Mononuclear cell (primary cell): ENCODE measurements at regions not wholly inside any gene's neighbourhood (a gene's known extent, or its start where the extent isn't known, plus 50 kb on each side); places are given as distances from the start of the nearest gene placed in this dataset.
"Not testable (repeated sequence)": the region's sequence is repeated elsewhere in the genome, so short reads cannot be mapped to it uniquely, and the experiment has no call there.

Experiments used
- H3K27me3 ChIP-seq: 2 replicates; pipeline ENCODE4 v1.6.0; 2011; ENCODE audit warnings: low read length, control low read depth; ENCODE audit not compliant: insufficient read depth
- H3K4me1 ChIP-seq: 2 replicates; pipeline ENCODE4 v1.5.1; 2011; ENCODE audit warnings: mild to moderate bottlenecking, low read length, control low read depth; ENCODE audit not compliant: insufficient read depth
- H3K4me3 ChIP-seq: 2 replicates; pipeline ENCODE4 v1.5.1; 2011; ENCODE audit warnings: mild to moderate bottlenecking, low read length, moderate library complexity
- H3K9me3 ChIP-seq: 2 replicates; pipeline ENCODE4 v1.5.1; 2011; ENCODE audit warnings: low read depth, mild to moderate bottlenecking, control low read depth, low read length

DNA sequence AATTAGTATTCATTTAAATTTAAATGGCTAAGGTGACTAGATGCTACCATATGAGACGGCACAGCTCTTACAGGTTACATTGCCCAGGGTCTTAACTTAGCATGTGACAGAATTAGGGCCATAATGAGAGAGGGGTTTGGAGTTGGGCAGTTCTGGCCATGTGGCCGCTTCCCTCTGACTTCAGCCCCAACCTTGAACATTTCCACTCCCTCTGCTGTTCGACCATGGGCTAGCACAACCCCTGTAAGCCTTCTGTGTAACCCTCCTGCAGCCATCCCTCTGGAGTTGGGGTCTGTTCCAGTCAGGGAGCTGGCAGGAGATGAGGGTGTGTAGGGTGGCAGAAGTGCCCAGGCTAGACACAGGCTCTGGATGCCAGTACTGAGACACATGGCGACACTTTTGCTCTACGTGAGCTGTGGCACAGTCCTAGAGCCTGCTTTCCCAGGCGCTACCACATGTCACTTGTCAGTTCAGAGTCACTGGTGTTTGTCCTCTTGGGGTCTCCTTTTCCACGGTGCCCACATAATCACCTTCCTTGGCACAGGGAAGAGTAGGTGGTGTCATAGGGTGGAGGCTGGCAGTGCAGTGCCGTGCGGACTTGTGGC lies 128.7 kb upstream of the PITX1 start:
- no peaks in the 10 kb centered on the region for H3K4me1 ChIP-seq

GRCh38 chr5:135161221-135161620 lies 127.2 kb upstream of the PITX1 start:
- peaks cover 9% of the 10 kb centered on the region for H3K9me3 ChIP-seq
- H3K27me3 ChIP-seq, result no peaks in the 10 kb centered on the region
- no peak overlapping the region for H3K4me3 ChIP-seq
- no peaks in the 10 kb centered on the region for H3K4me1 ChIP-seq

More for the DNA sequence above, 128.7 kb upstream of the PITX1 start:
- Histone ChIP-seq H3K27me3 (peaks cover 2% of the 10 kb centered on the region), H3K4me3 (no peak overlapping the region), H3K9me3 (peaks cover 9% of the 10 kb centered on the region)

DNA sequence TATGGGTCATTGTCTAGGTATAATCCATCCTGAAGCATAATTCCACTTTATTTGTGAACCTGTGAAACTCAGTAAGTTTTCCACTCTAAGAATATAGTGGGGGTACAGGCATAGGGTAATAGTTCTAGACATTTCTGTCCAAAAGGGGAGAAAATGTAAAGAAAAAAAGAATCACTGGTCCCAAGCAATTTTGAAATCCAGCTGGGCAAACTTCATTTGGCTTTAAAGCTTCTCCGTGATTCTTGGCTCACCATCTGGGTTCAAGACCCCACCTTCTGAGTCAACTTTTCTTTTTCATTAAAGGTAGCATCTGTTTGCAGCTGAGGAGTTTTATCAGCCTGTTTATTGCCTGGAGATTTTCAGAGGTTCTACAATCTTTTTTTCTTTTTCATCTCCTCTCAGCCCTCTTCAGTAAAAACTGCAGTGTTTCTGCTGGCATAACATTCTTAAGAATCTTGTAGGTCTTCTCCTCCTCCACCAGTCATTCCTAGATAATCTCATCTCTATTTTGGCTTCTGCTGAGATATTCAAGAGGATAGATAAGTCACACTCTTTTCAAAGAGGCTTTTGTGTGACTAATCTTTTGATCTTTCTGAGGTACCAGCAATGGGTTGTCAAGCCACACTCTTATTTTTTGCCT lies 126.1 kb upstream of the PITX1 start:
- no peak overlapping the region for H3K4me3 ChIP-seq
- peaks cover 4% of the 10 kb centered on the region for H3K4me1 ChIP-seq
- no peaks in the 10 kb centered on the region for H3K27me3 ChIP-seq
- peaks cover 9% of the 10 kb centered on the region for H3K9me3 ChIP-seq

DNA sequence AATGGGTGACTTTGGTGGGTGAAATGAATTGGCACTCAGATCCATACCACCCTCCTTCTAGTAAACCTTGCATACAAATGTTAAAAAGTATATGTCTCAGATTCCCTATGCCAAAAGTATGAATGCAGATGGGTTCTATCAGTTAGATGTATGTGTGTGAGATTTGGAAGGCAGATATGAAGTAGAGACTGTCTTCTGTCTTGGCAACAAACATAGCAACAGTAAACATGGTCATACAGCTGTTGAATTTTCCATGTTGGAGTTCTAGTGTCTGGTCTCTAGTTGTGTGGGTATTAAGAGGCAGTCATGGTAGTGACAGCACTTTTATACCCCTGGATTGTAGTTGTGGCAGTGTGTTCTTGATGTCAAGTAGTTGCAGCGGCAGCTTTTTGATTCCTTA lies 125.6 kb upstream of the PITX1 start:
- Histone ChIP-seq H3K9me3 (peaks cover 9% of the 10 kb centered on the region), H3K4me3 (no peak overlapping the region), H3K4me1 (peaks cover 10% of the 10 kb centered on the region), H3K27me3 (no peaks in the 10 kb centered on the region)

DNA sequence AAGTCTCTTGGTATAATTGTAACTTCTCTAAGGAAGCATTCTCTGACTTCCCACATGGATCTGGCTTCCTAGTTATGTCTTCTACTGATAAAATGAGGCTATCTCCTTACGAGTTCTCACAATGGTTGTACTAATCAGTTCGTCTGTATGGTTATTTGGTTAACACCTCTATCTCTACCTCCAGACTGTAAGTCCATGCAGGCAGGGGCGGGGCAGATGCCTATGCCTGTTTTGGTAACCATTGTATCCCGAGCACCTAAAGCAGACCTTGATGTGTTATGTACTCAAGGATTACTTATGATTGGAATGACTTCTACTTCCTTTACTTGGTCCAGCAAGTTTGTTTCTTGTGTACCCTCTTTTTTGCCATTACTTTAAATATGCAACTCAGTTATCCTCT lies 125.0 kb upstream of the PITX1 start:
- Histone ChIP-seq H3K27me3 (no peaks in the 10 kb centered on the region), H3K9me3 (peaks cover 9% of the 10 kb centered on the region), H3K4me1 (peaks cover 16% of the 10 kb centered on the region), H3K4me3 (no peak overlapping the region)

GRCh38 chr5:135158314-135158697 lies 124.3 kb upstream of the PITX1 start:
- Histone ChIP-seq H3K4me3 (no peak overlapping the region), H3K4me1 (peaks cover 19% of the 10 kb centered on the region), H3K9me3 (peaks cover 9% of the 10 kb centered on the region), H3K27me3 (no peaks in the 10 kb centered on the region)

DNA sequence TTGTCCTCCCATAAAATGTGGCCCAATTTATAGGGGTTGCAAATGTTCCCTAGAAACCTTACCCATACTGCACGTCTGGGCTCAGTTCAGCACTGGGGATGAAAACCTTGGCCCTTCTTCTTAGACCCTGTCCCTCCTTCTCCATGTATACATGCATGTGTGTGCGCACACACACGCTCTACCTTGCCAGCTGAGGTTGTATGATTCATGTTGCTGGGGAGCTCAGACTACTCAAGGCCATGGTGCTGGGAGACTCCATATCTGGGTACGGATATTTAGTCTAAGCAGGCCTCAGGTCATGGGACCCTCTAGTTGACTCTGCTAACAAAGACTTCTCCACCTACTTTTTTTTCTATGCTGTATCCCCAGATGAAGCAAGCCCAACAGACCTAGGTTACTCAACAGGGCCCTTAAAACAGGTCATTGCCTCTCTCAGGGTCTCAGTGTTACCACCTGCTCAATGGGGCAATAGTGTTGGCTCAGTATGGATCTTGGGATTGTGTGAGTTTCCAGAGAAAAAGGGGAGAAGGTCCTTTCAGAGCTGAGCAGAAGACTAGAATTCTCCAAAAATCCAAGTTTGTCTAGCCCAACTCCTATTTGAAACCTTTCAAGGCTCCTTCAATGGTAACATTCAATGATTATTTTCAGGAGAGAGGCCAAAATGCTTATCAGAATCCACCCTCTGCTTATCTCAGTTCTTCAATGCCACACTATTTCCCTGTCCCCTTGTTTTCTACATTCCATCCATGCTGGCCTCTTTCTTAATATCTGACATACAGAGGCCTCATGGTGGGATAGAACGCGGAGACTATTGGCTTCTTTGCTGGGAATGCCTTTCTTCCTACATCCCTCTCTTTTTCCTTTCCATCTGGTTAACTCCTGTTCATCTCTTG lies 123.6 kb upstream of the PITX1 start:
- H3K4me3 ChIP-seq, result no peak overlapping the region
- H3K4me1 ChIP-seq, result peaks cover 19% of the 10 kb centered on the region
- H3K9me3 ChIP-seq, result peaks cover 9% of the 10 kb centered on the region

GRCh38 chr5:135156715-135157404 lies 122.8 kb upstream of the PITX1 start:
- Histone ChIP-seq H3K27me3 (no peaks in the 10 kb centered on the region), H3K4me1 (peaks cover 19% of the 10 kb centered on the region), H3K4me3 (no peak overlapping the region), H3K9me3 (peaks cover 9% of the 10 kb centered on the region)

More for the DNA sequence above, 123.6 kb upstream of the PITX1 start:
- H3K27me3 ChIP-seq, result no peaks in the 10 kb centered on the region

DNA sequence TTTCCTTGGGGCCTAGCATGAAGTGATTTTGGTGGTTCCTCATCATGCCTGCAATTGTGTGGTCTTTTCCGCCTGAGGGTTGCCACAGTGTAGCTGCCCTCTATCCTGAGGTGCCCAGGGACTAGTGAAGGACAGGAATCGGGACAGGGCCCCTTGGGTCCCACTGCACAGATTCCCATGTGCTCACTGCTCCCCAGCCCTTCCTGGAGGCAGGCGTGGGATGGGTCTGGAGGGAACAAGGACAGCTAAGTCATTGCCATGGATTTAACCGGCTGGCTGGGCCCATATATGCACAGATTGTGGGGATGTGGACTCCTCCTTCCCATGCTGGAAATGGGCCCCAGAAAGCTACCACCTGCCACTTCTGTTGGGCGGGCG lies 122.3 kb upstream of the PITX1 start:
- no peak overlapping the region for H3K4me3 ChIP-seq
- no peaks in the 10 kb centered on the region for H3K27me3 ChIP-seq
- peaks cover 9% of the 10 kb centered on the region for H3K9me3 ChIP-seq
- peaks cover 19% of the 10 kb centered on the region for H3K4me1 ChIP-seq

DNA sequence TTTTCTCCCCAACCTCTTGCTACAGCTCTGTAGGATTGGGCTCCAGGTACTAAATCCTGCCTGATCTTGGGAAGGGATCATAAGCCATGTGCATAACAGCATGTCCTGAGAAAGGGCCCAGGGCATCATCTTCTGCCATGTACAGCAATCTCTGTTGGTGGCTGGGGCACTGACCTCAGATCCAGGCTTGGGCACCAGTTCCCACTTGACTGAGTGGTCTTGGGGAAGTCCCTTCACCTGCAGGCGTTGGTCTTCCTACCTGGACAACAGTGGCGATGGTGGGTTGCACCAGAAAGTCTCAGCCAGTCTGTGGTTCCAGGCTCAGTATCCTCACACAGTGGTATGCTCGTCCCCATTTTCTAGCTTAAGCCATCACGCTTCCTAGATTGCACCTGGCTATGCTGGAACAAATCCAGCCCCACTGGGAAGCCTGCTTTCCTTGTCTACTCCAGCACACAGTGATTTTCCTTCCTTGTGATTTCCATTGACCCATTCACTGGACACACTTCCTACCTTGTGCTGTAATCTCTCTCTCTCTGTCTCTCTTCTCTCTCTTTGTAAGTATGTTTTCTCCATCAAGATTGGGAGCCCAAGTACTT lies 121.7 kb upstream of the PITX1 start:
- peaks cover 9% of the 10 kb centered on the region for H3K9me3 ChIP-seq

GRCh38 chr5:135154961-135155360 lies 120.9 kb upstream of the PITX1 start:
- Histone ChIP-seq H3K4me3 (no peak overlapping the region), H3K27me3 (no peaks in the 10 kb centered on the region), H3K4me1 (peaks cover 19% of the 10 kb centered on the region), H3K9me3 (peaks cover 8% of the 10 kb centered on the region)

More for the DNA sequence above, 121.7 kb upstream of the PITX1 start:
- no peak overlapping the region for H3K4me3 ChIP-seq
- H3K27me3 ChIP-seq, result no peaks in the 10 kb centered on the region
- H3K4me1 ChIP-seq, result peaks cover 19% of the 10 kb centered on the region

DNA sequence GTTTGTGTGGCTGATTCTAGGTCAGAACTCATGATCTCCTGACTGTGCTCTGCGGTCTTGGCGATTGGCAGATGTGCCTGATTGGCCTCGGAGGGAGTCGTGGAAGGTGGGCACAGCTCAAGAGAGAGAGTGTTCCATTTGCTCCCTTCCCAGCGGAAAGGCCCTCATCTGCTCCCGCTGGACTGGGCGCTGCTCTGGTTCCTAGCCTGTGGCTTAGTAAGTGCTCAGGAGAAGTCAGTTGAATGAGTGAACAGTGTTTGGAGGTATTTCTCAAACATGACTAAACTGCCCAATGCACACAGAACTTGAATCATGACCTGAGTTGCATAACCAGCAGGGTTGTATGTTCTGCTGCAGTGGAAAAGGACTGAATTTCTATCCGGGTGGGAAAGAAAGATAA lies 120.2 kb upstream of the PITX1 start:
- no peaks in the 10 kb centered on the region for H3K27me3 ChIP-seq
- peaks cover 5% of the 10 kb centered on the region for H3K9me3 ChIP-seq
- H3K4me3 ChIP-seq, result no peak overlapping the region
- H3K4me1 ChIP-seq, result peaks cover 19% of the 10 kb centered on the region

- Histone ChIP-seq H3K4me1 (peaks cover 19% of the 10 kb centered on the region), H3K9me3 (peaks cover under 1% of the 10 kb centered on the region), H3K27me3 (no peaks in the 10 kb centered on the region), H3K4me3 (no peak overlapping the region)
These were observed 119.6 kb upstream of the PITX1 start for GRCh38 chr5:135153661-135154060.

DNA sequence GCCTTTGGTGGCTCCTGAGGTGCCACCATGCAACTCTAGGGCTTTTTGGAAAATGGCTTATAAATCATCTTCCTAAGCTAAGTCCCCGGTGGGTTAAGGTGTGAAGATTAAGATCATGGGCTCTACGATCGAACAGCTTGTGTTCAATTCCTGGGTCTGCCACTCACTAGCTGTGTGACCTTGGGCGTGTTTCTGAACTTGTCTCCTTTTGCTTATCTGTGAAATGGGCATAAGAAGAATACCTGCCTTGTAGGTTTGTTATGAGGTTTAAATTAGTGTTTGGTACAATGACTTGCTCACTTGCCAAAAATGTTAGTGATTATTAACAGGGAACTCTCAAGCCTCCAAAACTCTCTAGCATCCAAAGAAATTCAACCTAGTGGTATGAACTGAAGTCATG lies 119.2 kb upstream of the PITX1 start:
- peaks cover 19% of the 10 kb centered on the region for H3K4me1 ChIP-seq
- no peaks in the 10 kb centered on the region for H3K9me3 ChIP-seq
- H3K4me3 ChIP-seq, result no peak overlapping the region
- no peaks in the 10 kb centered on the region for H3K27me3 ChIP-seq

- not testable (repeated sequence) for H3K27me3 ChIP-seq, H3K4me3 ChIP-seq, H3K9me3 ChIP-seq
- peaks cover 19% of the 10 kb centered on the region for H3K4me1 ChIP-seq
These were observed 117.6 kb upstream of the PITX1 start for GRCh38 chr5:135151660-135152059.
